ENCODE measurements at regions not wholly inside any gene's neighbourhood (a gene's known extent, or its start where the extent isn't known, plus 50 kb on each side); places are given as distances from the start of the nearest gene placed in this dataset.
"Not testable (repeated sequence)": the region's sequence is repeated elsewhere in the genome, so short reads cannot be mapped to it uniquely, and the experiment has no call there.

DNA sequence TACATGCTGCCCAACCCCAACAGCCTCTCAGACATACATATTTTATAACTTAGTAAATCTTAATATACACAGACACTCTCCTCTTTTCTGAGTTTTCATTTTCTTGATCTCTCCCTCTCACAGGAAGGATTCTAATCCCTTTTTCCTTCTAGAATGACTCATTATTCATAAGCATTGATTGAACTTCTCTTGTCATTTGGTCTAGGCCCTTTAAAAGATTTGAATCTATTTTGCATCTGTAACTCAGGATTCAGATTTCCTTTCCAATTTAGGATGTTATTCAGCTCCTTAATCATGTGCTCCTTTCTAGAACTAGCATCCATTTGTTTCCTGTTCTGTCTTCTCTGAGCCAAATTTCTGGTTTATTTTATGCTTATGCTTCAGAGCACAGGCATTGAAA lies 624.5 kb upstream of the SGO1 start:
- DNase-seq: no peak

DNA sequence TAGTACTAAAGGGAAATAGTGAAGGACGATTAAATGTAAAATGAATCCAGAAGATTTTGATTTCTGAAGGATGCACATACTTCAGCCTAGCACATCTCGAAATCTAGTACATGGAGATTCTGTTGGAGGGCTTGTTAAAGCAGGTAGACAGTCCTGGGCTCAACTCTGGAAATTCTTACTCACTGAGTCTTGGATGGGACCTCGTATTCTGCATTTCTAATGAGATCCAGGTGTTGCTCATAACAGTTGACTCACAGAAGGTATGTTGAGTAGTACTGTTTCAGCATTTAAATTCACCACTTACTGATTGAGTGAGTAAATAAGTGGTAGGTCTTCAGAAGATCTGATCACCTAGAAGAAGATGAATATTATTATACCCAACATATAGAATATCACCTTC lies 623.4 kb upstream of the SGO1 start:
- DNase-seq: no peak

DNA sequence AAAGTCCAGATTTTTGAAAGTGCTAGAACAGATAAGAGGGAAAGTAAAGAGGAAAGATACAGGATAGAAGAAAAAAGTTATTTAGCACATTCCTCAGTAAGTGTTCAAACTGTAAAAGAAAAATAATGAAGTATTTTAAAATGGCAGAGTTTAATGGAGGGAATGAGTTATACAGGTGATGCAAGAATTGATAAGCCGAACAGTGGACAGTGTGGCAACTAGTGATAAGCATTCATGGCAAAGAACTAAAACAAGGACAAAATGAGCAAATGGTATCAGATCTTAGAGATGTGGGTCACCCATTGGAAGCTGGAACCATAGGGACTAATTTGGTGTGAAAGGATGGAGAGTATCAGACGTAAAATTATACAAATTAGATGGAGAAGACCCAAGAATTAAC lies 622.9 kb upstream of the SGO1 start:
- no peak for DNase-seq

DNA sequence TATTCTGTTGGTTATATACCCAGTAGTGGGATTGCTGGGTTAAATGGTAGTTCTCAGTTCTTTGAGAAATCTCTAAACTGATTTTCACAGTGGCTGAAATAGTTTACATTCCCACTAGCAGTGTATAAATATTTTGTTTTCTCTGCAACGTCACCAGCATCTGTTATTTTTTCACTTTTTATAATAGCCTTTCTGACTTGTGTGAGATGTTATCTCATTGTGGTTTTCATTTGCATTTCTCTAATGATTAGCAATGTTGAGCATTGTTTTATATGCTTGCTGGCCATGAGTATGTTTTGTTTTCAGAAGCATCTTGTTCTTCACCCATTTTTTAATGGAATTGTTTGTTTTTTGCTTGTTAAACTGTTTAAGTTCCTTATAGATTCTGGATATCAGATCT lies 612.7 kb upstream of the SGO1 start:
- DNase-seq: no peak

DNA sequence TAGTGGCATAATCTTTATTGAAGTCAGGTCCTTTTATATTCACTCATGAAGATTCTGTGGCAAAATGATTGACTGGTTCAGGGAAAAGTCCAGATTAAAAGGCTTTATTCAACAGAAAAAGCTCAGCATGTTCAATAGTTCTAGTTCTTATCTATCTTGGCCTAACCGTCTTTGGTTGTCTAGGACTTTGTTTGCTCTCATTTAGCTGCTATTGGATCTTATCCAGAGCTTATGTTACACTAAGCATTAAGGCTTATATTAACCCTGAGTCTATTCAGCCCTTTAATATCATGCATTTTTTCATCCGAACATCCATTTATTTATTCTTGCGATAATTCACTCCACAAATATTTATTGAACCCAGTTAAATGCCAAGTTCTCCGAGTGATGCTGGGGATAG lies 601.0 kb upstream of the SGO1 start:
- DNase-seq: no peak

DNA sequence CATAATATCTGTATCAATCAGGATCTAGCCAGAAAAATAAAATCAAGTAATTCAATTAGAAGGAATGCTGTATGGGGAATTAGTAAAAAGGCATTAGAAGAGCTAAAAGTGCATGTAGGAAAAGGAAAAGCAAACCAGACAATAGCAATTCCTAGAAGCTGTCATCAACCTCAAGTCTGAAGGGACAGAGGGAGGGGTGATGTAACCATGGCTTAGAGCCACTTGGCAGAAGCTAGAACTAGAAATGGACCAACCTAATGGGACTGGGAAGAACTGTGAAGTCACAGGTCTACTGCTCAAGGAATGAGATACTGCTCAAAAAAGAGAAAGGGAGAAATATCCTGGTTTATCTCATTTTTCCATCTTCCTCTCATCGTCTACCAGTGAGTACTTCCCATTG lies 590.7 kb upstream of the SGO1 start:
- DNase-seq: no peak

DNA sequence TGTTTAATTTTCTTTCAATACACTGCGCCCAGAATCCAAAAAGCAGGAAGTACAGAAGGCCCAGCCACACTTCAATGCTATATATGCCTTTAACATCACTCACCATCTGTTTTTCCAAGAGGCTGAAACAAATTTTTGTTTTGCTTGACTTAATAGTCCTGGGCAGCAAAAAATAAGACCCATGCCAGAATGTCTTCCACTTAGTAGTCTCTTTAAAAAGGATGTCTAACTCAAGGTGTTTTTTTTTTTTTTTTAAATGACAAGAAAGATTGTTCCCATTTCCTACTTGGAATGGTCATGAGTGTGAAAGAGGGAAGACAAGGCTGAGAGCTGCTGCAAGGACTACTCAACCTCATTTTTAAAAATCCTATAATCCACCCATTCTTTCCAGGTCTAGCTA lies 590.3 kb upstream of the SGO1 start:
- DNase-seq: no peak

DNA sequence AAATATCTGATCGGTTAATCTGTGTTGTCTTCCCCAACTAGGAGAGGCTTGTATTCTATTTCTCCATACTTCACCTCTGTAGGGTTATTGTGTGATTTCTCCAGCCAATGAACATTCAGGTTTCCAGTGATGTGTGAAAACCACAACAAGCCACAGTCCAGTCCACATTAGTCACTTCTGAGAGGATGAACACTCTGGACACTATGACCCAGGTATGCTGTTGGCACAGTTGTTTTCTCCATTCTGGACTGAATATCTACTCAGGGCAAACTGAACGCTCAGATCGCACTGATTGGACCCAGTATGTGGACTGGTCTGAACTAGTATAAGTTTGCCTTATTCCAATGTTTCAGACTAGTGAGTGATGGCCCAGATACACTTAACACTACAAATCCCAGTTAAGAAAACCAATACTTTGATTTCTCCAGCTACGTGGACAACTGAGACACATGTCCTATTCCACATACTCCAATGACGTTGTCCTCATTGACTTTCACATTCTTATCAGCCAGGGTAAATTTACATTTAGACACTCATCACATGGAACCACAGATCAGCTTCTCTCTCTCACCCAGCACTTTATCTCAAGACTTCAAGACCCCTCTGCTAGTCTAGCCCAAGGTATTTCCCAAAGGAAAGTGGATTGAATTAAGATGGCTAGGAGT lies 587.4 kb upstream of the SGO1 start:
- DNase-seq: no peak

DNA sequence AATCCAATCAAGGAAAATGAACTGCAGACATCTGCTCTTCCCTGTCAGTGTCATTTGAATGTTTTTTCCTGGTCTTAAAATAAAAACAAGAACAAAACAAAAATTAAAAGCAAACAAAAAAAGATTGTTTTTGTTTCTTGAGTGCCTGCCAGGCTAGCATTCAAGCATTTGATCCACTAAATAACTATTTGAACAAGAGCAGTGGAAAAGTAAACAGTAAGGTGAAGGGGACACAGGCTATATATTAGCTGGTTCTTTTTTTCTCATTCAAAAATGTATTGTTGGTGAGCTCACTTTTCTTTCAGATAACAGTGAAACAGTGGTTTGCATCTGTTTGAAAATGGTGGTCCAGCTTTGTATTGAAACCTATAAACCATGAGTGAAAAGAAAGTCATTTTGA lies 586.9 kb upstream of the SGO1 start:
- DNase-seq: no peak

DNA sequence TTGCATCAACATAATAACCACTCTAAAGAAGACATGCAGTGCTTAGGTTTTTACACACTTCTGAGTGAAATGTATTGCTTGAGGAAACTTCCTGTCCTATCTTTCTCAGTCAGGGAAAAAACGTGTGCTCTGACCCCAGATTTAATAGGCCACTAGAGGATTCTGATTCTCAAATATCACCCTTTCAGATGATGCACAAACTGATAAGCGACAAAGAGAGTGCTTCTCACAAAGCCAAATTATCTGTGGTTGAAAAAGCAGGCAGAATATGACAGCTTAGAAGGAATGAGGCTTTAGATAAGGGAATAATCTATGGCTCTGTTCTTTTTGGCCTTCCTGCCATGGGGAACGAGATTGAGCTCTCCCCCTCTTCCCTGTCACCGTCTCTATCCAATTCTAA lies 583.4 kb upstream of the SGO1 start:
- no peak for DNase-seq

DNA sequence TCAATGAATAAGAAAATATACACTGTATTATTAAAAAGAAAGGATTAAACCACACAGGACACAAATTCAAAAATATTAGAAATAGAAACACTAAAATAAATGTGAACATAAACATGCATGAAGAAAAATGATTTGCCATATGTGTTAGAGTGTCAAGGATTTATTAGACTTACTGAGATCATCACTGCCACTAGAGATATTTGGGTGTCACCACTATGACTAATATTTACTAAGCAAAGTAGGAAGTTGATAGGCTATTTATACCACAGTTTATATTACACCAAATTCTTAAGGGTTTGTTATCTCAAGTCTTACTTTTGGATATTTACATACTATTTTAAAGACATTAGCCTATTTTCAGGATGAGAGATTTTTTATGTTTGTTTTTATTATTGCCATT lies 575.0 kb upstream of the SGO1 start:
- no peak for DNase-seq

DNA sequence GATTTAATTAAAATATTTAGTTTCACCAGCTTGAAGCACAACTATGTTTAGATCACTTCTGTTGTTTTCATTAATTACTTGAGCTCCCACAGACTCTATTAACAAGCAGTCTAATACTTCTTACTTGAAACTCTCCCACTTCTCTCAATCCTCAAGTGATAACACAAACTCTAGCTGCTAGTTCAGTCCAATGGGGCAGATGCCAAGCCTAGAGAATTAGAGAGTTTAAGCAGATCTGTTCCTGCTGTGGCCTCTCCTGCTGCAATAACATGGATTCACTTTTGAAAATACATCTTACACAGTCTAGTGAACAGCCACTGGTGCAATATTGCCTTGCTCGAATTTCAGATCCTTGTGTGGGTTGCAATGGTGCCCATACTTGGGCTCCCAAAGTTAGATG lies 566.4 kb upstream of the SGO1 start:
- DNase-seq: no peak

DNA sequence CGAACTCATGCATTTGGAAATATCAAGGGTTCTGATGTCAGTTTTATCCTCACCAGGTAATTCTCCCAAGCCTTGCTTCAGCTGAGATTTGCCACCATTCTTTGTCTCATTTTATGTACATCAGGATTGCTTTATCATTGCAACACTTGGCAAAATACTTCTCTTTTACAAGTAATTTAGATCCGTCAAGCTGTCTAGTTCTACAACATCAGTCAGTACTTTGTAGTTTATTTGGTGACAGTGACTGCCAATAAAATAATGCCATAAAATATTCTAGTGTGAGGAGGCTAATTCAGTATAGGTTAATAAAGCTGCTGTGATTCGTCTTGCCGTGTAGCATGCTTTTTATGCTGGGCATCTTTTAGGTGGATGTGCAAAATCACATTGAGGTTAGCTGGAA lies 565.3 kb upstream of the SGO1 start:
- DNase-seq: no peak

DNA sequence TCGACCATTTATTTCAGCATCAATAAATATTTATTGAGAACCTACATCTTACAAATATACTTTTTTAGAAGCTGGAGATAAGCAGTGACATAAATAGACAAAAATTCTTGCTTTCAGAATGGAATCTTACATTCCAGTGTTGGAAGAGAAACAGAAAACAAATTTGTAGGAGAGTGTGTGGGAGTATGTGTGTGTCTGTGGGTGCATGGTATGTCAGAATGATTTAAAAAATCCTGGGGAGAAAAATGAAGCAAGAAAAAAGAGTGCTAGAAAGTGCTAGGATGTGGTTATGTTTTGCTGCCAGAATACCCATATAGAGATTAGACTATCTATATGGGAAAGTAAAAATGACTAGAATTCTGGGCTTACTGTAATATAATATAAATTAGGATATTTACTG lies 561.7 kb upstream of the SGO1 start:
- DNase-seq: no peak

DNA sequence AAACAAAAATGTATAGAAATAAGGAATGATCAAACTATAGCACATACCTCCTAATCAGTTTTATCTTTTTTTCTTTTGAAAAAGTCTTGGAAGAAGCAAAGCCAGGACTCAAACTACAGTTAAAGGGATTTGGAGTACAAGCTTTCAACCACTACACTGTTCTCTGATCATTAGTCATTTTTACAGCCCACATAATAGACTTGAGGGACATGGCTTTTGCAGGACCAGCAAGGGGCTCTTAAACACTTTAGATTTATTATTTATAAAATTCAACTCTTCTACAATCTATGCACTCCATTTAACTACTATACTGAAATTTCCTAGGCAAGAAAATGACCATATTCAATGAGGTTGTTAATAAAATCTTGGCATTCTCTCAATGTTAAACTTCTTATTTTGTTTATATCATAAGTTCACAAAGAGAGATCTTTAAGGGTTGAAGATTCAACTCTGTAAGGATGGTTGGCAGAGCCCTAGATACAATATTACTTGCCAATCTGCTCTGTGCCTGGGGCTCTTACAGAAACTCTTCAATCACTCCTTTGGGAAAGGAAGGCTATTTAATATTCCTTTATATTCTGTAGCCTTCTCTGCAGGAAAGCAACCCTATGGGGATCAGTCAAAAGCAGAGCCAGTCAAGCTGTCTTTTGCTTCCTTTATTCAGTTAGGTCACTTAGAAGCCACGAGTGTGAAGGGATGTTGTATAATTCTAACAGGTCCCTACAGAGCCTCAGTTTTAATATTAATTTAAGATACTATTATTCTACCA lies 557.7 kb upstream of the SGO1 start:
- no peak for DNase-seq

DNA sequence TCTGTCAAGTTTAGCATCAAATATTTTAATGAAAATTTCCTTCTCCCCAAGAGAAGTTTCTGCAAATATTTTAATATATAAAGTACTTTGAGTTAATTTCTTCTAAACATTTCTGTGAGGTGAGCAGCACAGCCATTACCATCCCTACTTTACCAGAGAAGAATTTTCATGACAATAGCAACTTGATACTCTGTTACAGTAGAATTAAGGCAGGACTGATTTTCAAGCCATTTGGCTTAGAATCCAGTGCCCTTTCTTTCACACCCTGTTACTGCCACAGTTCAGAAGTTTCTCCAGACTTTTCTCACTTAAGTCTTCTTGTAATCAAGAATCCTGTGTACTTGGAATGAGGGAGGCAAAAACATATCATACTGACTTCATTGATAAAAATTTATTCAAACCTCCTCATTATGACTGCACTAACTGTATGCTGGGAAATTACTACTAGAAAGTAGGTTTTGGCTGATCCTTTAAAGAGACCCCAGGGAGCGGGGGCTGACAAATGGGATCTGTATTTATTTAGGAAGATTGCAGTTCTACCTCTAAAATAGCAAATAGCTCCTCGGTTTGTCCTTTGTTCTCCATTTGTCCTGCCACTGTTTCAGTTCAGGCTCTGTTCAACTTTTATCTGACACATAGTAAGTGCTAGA lies 557.0 kb upstream of the SGO1 start:
- DNase-seq: no peak

DNA sequence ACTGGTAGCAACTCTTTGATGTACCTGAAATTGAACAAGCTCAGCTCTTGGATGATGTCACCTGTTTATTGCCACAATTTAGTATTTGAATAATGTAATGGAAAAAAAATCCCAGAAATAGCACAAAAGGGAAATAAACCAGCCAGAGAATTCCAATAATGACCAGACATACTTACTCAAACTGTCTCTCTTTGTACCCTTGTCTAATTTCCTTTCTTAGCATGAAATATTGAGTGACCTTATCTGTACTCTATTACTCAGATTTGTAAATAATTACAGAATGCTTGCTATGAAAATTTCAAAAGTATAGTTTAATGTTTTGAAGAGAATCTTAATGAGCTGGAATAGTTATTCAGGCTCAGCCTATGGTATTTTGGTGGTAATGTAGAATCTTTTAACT lies 555.4 kb upstream of the SGO1 start:
- no peak for DNase-seq

DNA sequence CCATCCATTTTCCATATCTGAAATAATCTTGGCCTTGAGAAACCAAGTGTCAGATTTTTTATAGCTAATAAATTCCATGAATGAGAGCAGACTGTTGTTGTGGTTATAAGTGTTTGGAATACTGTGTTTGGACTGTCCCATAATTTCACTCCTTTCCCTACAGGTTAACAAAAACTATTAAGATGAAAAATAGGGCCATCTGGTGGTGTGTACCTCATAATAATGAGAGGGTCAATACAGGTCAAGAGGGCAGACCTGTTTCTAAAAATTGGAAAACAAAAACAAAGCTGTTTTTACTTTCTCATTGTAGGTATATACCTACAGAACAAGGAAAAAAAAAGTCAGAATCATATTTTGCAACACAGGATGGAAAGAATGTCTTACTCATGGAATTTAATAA lies 553.8 kb upstream of the SGO1 start:
- DNase-seq: no peak

DNA sequence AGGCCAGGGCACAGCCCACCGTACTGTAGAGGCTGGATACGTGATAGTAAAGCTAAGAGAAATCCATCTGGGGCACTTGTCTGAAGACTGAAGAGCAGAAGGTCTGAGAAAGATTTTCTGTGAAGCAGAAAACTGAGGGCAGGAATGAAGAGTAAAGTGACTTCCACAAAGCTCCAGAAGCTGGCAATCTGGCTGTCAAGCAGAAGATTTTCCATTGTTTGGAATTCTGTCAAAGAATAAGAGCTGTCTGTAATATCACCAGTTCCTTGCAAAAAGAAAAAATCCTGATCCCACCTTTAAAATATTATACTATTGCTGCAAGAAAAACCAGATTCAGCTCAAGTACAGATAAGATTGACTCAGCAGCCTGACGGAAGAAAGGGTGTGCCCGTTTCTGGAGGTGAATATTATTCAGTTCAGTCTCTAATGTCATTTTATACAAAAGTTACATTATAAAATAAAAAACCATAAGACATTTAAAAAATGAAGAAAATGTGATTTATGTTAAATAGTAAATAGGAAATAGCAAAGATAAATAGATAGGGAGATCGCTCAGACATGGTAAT lies 550.4 kb upstream of the SGO1 start:
- no peak for DNase-seq

DNA sequence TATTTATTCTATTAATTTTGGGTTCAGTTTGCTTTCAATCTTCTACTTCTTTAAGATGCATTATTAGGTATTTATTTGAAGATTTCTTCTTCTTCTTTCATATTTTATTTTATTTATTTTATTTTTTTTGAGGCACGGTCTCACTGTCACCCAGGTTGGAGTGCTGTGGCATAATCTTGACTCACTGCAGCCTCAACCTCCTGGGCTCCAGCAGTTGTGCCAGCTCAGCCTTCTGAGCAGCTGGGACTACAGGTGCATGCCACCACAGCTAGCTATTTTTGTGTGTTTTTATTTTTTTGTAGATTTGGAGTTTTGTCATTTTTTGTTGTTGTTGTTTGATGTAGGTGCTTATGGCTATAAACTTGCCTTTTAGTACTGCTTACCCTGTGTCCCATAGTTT lies 543.2 kb upstream of the SGO1 start:
- DNase-seq: no peak

DNA sequence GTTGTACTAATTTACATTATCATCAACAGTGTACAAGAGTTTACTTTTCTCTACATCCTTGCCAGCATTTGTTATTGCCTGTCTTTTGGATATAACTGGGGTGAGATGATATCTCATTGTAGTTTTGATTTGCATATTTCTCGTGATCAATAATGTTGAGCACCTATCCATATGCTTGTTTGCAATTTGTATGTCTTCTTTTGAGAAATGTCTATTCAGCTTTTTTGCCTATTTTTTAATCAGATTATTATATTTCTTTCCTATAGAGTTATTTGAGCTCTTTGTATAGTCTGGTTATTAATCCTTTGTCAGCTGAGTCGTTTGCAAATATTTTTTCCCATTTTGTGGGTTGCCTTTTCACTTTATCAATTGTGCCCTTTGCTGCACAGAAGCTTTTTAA lies 540.8 kb upstream of the SGO1 start:
- no peak for DNase-seq

DNA sequence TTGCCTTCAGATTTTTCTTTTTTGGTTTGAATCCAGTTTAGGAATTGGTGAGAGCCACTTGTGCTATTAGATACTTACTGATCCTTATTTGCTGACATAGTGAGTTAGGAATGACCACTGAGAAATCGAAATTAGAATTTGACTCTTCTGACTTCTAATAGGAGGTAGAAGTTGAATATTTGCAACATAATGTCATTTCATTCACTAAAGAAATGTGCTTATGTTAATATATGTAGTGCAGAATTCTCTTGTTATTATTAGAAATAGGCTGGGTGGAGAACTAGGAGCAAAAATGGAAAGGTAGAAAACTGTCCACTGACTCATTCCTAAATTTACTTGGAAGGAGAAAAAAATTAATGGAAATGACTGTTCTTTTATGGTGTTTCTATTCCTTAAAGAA lies 538.2 kb upstream of the SGO1 start:
- DNase-seq: no peak

DNA sequence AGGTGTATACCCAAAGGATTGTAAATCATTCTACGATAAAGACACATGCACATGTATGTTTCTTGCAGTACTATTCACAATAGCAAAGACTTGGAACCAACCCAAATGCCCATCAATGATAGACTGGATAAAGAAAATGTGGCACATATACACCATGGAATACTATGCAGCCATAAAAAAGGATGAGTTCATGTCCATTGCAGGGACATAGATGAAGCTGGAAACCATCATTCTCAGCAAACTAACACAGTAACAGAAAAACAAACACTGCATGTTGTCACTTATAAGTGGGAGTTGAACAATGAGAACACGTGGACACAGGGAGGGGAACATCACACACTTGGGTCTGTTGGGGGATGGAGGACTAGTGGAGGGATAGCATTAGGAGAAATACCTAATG lies 530.4 kb upstream of the SGO1 start:
- DNase-seq: not testable (repeated sequence)

DNA sequence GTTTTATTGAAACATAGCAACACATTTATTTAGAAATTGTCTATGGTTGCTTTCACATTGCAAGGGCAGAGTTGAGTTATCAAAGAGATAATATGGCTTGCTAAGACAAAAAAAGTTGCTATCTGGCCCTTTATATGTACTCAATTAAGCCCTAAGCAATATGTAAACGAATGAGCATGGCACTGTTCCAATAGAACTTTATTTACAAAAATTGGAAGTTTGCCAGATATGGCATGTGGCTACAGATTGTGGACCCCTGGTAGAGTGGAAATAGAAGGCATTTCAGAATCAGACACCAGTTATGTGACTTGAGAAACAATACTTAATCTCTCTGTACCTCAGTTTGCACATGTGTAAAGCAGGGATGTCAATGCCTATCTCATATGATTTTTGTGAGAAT lies 515.6 kb upstream of the SGO1 start:
- no peak for DNase-seq
